NCI-H2081 treated with DMSO at 0.1 percent for 48 hours (cell line): ENCODE measurements at regions not wholly inside any gene's neighbourhood (a gene's known extent, or its start where the extent isn't known, plus 50 kb on each side); places are given as distances from the start of the nearest gene placed in this dataset.

ENCODE experiments used
- DNase-seq: peaks from one replicate; lab custom pipeline; 2025; lab: John Stamatoyannopoulos, UW

DNA sequence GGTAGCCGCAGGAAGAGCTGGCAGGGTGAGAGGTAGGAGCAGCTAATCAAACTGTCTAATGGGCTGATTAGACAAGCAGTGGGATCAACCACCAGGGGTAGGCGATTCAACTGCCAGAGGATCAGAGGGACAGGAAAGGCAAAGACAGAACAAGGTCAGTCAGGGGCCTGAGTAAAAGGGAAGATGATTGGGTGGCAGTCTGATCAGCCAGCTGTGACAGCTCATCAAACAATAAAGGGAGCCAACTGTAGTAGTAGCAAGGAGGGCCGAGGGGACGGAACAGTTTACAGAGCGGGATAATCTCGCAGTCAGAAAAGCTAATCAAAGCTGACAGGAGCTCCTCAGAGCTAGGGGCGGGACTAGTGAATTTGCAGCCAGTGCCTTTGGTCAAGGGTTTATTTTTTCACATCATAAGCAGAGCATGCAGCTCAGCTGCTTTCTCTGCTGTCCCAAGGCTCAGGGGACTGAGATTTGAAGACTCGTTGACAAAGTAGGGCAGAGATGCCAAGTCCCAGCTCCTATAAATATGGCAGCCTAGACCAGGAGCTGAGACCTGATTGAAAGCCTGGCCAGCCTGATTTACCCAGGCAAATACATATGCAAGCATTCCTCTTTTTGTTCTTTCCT, 418.2 kb downstream of the GABRG2 start:
- no peak for DNase-seq

GRCh38 chr5:162487528-162488525, 420.3 kb downstream of the GABRG2 start:
- DNase-seq, result no peak

GRCh38 chr5:162496100-162496808, 428.7 kb downstream of the GABRG2 start:
- DNase-seq, result no peak

- no peak for DNase-seq
These were observed 429.9 kb downstream of the GABRG2 start for GRCh38 chr5:162497455-162497854.

- DNase-seq, result no peak
These were observed 435.2 kb downstream of the GABRG2 start for GRCh38 chr5:162502780-162503179.

GRCh38 chr5:162503796-162504195, 436.2 kb downstream of the GABRG2 start:
- DNase-seq, result no peak

- DNase-seq, result no peak
These were observed 445.5 kb downstream of the GABRG2 start for GRCh38 chr5:162512935-162513565.

- no peak for DNase-seq
These were observed 446.5 kb downstream of the GABRG2 start for GRCh38 chr5:162514116-162514515.

- no peak for DNase-seq
These were observed 453.3 kb downstream of the GABRG2 start for GRCh38 chr5:162520878-162521277.

DNA sequence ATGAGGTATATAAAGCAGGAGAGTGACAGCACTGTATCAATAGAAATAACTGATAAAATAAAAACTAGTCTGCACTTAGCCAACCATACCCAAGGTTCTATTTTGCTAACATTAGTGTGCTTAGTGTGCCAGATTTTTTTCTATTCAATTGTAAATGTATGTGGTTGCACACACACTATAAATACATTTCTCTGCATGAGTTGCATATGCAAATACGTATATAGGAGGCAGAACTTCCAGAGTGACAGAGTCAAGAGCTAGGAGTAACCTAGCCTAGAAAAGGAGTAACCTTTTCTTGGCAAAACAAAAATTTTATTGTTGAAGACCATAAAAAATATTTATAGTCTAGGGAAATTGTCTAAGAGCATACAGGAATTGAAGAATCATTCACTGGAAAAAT, 461.6 kb downstream of the GABRG2 start:
- no peak for DNase-seq

GRCh38 chr5:162529886-162530285, 462.3 kb downstream of the GABRG2 start:
- DNase-seq, result no peak

GRCh38 chr5:162543437-162543836, 475.9 kb downstream of the GABRG2 start:
- no peak for DNase-seq

DNA sequence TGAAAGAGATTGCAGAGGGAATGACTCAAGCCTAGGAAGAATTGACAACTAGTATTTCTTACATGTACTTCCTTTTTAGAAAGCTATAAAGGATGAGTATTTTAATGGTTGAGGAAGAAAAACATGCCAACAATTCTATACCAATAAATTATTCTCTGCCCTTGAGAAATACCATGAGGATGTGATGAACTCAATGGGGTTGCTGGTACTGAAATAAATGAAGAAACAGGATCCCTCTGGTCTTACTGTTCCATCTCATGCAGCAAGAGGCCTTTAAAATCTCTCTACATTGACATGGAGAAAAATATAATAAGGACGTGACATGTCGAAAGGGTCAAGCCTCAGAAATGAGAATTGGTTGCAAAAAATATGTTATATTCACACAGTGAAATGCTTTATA, 477.3 kb downstream of the GABRG2 start:
- DNase-seq, result no peak

GRCh38 chr5:162550236-162550635, 482.7 kb downstream of the GABRG2 start:
- no peak for DNase-seq

DNA sequence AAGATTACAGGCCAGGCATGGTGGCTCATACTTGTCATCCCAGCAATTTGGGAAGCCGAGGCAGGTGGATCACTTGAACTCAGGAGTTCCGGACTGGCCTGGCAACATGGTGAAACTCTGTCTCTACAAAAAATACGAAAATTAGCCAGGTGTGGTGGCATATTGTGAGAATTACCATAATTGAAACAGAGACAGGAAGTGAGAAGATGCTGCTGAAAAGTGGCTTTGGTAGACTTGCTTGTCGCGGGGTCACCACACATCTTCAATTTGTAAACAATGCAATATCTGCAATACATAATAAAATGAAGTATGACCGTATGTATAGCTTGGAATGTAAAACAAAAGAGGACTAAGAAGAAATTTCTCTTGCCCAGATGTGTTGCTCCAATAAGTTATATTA, 490.5 kb downstream of the GABRG2 start:
- DNase-seq, result no peak

GRCh38 chr5:162567644-162568043, 500.1 kb downstream of the GABRG2 start:
- no peak for DNase-seq

DNA sequence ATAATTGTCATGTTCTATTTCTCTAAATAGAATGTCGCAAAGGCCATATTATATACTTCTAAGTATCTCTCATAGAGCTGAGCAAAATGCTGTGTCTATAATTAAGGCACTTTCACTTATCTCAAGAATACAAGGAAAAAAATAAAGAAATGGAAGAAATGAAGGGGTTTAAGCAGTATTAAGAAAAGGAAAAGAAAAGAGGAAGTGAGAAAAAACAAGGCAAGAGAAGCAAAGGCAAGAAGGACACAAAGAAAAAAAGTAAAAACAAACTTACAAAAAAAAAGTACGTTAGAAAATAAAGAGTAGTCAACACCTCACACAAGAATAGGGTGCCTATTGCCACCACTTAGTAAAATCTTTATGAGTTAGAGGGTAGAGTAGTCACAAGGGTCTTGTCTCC, 506.2 kb downstream of the GABRG2 start:
- DNase-seq, result no peak

DNA sequence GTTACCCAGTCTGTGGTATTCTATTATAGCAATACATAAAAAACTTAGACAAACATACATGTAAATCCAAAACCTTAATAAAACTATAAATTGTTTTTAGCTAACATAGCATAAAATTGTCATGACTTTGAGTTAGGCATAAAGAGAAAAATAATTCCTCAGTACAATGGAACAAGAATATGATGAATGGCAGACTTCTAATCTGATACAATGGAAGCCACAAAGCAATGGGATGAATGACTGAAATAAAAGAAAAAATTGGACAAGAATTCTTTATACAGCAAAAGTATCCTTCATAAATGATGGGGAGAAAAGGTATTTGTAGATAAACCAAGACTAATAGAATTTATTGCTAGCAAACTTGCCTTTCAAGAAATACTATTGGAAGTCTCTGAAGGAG, 524.2 kb downstream of the GABRG2 start:
- no peak for DNase-seq

DNA sequence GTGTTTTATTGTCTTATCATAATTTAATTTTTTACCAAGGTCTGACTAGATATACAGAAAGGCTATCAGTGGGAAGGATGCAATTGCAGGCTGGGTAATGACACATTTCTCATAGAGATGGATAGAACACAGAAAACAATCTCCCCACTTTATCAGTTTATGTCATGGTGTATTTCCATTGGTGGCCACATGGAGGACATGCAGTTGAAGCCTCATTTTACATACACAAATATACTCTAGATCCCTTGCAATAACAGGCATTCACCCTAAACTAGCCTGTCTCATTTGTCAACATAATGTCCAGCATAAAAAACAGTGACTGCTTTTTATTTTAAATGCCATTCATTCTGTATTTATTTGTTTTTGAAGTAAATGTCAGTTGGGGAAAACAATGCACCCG, 526.3 kb downstream of the GABRG2 start:
- no peak for DNase-seq

GRCh38 chr5:162603443-162604070, 536.0 kb downstream of the GABRG2 start:
- no peak for DNase-seq

DNA sequence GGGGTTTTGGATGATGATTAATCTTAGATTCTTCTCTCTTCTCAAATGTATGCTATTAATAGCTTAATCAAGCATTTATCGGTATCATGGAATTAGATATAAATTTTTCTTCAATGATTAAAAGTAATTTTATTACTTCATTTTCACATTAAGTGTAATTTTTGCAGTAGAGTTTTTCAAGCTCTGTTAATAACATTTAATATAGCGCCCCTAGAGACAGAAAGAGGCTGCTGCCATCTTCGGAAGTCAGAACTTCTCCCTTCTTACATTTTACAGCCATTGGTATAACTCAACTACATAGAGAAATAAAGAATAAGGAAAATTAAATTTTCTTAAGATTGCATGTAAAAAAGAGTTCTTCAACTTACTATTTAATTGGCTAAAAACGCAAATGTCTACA, 540.3 kb downstream of the GABRG2 start:
- DNase-seq, result no peak
